Tibial nerve (tissue), 4 donors: ENCODE measurements at regions not wholly inside any gene's neighbourhood (a gene's known extent, or its start where the extent isn't known, plus 50 kb on each side); places are given as distances from the start of the nearest gene placed in this dataset.

Source experiments
- DNase-seq, 2 donors: peaks; one replicate each; pipeline ENCODE4 v3.0.0-alpha.2; 2019; ENCODE audit warnings: low spot score in 2 of 2
- H3K27ac ChIP-seq, 4 donors: fragments of 200-600 bp; sonication (generic) in 3 of 4; one replicate each; pipeline ENCODE4 v1.5.1; 2017 to 2019; ENCODE audit warnings: mild to moderate bottlenecking in 1 of 4
- H3K27me3 ChIP-seq, 2 donors: fragments of 200-600 bp; sonication (generic) in 1 of 2; one replicate each; pipeline versions ENCODE4 v1.5.1 to v1.6.0; 2017 to 2019
- H3K36me3 ChIP-seq, 3 donors: fragments of 200-600 bp; sonication (generic); one replicate each; pipeline ENCODE4 v1.5.1; 2018 to 2019
- H3K4me1 ChIP-seq, 4 donors: fragments of 200-600 bp; sonication (generic) in 3 of 4; one replicate each; pipeline ENCODE4 v1.5.1; 2017 to 2019
- H3K4me3 ChIP-seq, 4 donors: fragments of 200-600 bp; sonication (generic) in 3 of 4; one replicate each; pipeline ENCODE4 v1.5.1; 2017 to 2019; ENCODE audit warnings: mild to moderate bottlenecking in 1 of 4, moderate library complexity in 1 of 4
- H3K9me3 ChIP-seq, 4 donors: fragments of 200-600 bp; sonication (generic) in 3 of 4; one replicate each; pipeline ENCODE4 v1.5.1; 2017 to 2019
- EP300 ChIP-seq, 2 donors: sonication (generic); formaldehyde crosslinking; IDR thresholded peaks; one replicate each; pipeline ENCODE4 v1.6.1; 2017; ENCODE audit warnings: antibody characterized with exemption in 2 of 2, mild to moderate bottlenecking in 1 of 2
- POLR2A ChIP-seq, 2 donors: fragments of 450-650 bp; IDR thresholded peaks; one replicate each; pipeline ENCODE4 v1.6.1; 2017; ENCODE audit warnings: antibody characterized with exemption in 2 of 2, mild to moderate bottlenecking in 2 of 2, moderate library complexity in 2 of 2
- WGBS, 2 donors: methylation state at CpG; one replicate each; pipeline ENCODE4 v1.1.5; 2018; 5-methylcytosine and 5-hydroxymethylcytosine counted together
- TF ChIP-seq, protein P1 (sequence below), 5 experiments: fragments of 200-600 bp in 3 of 5; fragments of 450-650 bp in 2 of 5; sonication (generic) in 3 of 5; IDR thresholded peaks; one replicate each; pipeline ENCODE4 v1.5.1; 2016 to 2019; ENCODE audit warnings: antibody characterized with exemption in 5 of 5, mild to moderate bottlenecking in 3 of 5, moderate library complexity in 2 of 5

DNA sequence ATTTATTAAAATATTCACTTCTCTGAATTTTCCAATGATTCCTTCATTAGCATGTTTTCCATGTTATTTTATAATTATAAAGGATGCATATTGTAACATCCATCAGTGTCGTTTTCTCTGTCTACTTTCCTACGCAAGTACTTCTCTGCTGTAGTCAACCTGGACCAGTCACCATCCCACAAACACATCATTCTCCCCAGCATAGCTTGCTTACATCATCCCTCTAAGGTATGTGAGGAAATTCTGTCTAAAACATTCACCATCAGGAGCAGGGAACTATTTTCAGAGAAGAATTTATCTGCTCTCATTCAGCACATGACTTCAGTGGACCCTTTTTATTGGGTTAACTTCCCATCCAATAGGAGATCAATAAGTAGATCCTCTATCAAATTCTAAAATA lies 806.1 kb upstream of the ARGLU1 start:
- peaks cover 0 to 22% (median 0%) of the 10 kb centered on the region in 4 donors for H3K4me1 ChIP-seq
- no peak overlapping the region for H3K4me3 ChIP-seq
- no peak for DNase-seq
- TF ChIP-seq EP300 (IDR thresholded peaks at IDR 0.05) (no peak), POLR2A (IDR thresholded peaks at IDR 0.05) (no peak)
- TF ChIP-seq, protein P1, sequence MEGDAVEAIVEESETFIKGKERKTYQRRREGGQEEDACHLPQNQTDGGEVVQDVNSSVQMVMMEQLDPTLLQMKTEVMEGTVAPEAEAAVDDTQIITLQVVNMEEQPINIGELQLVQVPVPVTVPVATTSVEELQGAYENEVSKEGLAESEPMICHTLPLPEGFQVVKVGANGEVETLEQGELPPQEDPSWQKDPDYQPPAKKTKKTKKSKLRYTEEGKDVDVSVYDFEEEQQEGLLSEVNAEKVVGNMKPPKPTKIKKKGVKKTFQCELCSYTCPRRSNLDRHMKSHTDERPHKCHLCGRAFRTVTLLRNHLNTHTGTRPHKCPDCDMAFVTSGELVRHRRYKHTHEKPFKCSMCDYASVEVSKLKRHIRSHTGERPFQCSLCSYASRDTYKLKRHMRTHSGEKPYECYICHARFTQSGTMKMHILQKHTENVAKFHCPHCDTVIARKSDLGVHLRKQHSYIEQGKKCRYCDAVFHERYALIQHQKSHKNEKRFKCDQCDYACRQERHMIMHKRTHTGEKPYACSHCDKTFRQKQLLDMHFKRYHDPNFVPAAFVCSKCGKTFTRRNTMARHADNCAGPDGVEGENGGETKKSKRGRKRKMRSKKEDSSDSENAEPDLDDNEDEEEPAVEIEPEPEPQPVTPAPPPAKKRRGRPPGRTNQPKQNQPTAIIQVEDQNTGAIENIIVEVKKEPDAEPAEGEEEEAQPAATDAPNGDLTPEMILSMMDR (IDR thresholded peaks at IDR 0.05), result no peak
- no peak overlapping the region for H3K27ac ChIP-seq
- no peaks in the 10 kb centered on the region for H3K27me3 ChIP-seq
- no peaks in the 10 kb centered on the region for H3K9me3 ChIP-seq
- 91 to 92% methylated on average over 2 of the region's 2 CpGs for WGBS, 2 donors
- H3K36me3 ChIP-seq, result no peaks in the 10 kb centered on the region

DNA sequence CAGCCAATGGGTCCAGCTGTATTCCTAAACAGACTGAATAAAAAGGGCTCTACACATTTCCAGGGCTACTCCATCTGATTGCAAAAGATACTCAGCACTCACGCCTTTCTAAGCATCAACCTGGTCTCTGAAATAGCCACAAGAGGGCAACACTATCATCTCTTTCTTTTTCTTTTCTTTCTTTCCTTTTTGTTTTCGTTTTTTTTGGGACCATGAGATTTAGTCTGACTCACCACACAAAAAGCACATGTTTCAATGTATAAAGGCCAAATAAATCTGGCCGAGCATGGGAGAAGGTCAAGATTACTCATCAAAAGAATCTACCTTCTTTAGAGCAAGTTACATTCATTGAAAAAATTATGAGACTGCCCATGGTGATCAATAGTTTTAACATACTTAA lies 805.6 kb upstream of the ARGLU1 start:
- no peaks in the 10 kb centered on the region for H3K27me3 ChIP-seq
- DNase-seq, result no peak
- TF ChIP-seq EP300 (IDR thresholded peaks at IDR 0.05), result no peak
- TF ChIP-seq, protein P1 (IDR thresholded peaks at IDR 0.05), result peak in 4 of 5 experiments; percentile 31 to 38 (median 35)
- H3K9me3 ChIP-seq, result no peaks in the 10 kb centered on the region
- 4 to 8% methylated on average over 3 of the region's 3 CpGs for WGBS, 2 donors
- peaks cover 0 to 22% (median 0%) of the 10 kb centered on the region in 4 donors for H3K4me1 ChIP-seq
- H3K4me3 ChIP-seq, result no peak overlapping the region
- H3K36me3 ChIP-seq, result no peaks in the 10 kb centered on the region
- no peak overlapping the region for H3K27ac ChIP-seq

DNA sequence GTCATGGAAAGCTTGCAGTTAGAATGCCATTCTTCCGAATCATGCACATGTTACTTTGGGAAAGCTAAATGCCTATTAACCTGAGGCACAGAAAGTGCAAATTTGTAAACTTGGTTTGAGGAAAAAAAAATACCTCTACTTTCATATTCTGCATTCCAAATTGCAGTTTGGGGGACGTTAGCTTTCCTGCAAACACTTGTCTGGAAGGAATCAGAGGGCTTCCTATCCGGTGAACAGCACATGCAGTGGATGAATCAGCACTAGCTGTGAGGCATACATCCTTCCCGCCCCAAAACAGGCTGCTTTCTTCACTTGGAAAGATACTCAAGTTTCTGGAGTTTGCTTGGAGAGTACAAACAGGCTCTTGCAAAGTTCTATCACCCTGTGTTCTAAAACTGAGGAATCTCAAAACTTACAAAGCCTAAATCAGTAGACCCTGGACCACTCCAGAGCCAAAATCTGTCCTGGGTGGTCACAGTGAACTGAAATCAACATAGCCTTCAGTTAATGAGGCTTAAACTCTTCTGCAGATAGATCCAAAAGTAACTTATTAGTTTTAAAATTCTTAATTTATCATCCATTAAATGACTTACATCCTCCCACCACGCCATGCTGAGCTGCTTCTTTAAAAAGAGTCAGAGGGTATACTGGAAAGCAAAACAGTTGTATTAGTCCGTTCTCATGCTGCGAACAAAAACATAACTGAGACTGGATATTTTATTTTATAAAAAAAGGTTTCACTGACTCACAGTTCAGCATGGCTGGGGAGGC lies 802.3 kb upstream of the ARGLU1 start:
- TF ChIP-seq, protein P1 (IDR thresholded peaks at IDR 0.05), result no peak
- TF ChIP-seq POLR2A (IDR thresholded peaks at IDR 0.05) (no peak), EP300 (IDR thresholded peaks at IDR 0.05) (no peak)
- H3K27ac ChIP-seq, result no peak overlapping the region
- no peaks in the 10 kb centered on the region for H3K27me3 ChIP-seq
- 55 to 65% methylated on average over 7 of the region's 7 CpGs for WGBS, 2 donors
- peaks cover 0 to 8% (median 0%) of the 10 kb centered on the region in 4 donors for H3K4me1 ChIP-seq
- no peaks in the 10 kb centered on the region for H3K9me3 ChIP-seq
- H3K4me3 ChIP-seq, result no peak overlapping the region
- no peak for DNase-seq
- no peaks in the 10 kb centered on the region for H3K36me3 ChIP-seq

DNA sequence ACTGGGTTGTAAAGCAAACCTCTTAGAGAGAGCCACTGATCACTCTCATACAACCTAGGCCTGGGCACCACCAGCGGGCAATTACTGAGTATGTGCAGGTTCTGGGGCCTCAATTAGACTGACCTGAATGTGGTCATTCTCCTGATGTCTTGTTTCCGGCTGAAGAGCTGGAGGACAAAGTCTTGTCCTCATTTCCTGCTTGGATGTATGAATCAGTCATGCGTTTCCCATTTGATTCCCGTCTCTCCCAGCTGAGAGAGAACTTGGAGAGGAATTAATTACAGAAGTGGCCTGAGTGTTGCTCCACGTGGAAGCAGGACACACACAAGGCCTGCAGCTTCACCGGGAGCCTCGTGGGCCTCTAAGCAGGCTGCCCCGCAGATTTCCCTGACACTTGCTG lies 799.3 kb upstream of the ARGLU1 start:
- 61 to 71% methylated on average over 7 to 8 of the region's 8 CpGs for WGBS, 2 donors
- H3K36me3 ChIP-seq, result no peaks in the 10 kb centered on the region
- no peak for DNase-seq
- no peaks in the 10 kb centered on the region for H3K9me3 ChIP-seq
- no peaks in the 10 kb centered on the region for H3K27me3 ChIP-seq
- H3K4me3 ChIP-seq, result no peak overlapping the region
- no peak overlapping the region for H3K27ac ChIP-seq
- H3K4me1 ChIP-seq, result no peaks in the 10 kb centered on the region
- TF ChIP-seq, protein P1 (IDR thresholded peaks at IDR 0.05), result no peak
- TF ChIP-seq EP300 (IDR thresholded peaks at IDR 0.05), result no peak

DNA sequence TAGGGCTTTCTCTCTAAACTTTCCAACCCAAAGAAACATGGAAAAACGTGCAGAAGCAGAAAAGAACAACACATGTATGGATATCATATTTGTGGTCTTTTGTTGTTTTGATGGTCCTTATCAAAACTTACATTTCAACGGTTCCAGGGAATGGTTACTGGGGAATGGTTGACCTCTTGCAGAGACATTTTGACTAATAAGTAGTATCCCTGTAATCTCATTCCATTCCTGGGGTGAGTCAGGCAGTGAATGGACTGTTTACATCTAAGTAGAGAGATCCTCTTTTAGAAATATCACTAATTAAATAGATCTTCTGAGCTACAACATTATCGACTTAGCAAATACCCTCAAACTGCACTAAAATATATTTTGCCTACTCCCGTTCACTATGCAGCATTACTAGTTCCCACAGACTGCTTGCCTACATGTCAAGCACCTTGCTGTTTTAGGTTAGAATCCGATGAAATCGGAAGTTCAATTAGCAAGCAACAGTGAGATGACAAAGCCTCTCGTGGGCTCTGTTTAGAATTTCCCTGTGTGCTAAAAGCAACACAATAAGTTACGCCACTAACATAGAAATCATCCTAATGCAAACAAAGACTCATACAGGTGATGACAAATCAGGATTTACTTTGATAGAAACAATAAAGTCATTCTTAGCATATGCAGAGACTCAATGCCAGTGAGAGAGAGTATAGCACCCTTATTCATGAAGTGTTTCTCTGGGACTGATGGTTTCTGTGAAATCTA lies 797.7 kb upstream of the ARGLU1 start:
- WGBS, 2 donors, result 69 to 73% methylated on average over 8 of the region's 8 CpGs
- no peaks in the 10 kb centered on the region for H3K36me3 ChIP-seq
- no peak for DNase-seq
- H3K27ac ChIP-seq, result no peak overlapping the region
- H3K4me1 ChIP-seq, result no peaks in the 10 kb centered on the region
- TF ChIP-seq EP300 (IDR thresholded peaks at IDR 0.05), result no peak
- TF ChIP-seq, protein P1 (IDR thresholded peaks at IDR 0.05), result no peak
- no peak for TF ChIP-seq POLR2A (IDR thresholded peaks at IDR 0.05)
- H3K9me3 ChIP-seq, result no peaks in the 10 kb centered on the region
- no peak overlapping the region for H3K4me3 ChIP-seq
- no peaks in the 10 kb centered on the region for H3K27me3 ChIP-seq
